Adrenal gland (tissue), 9 donors: ENCODE measurements at regions not wholly inside any gene's neighbourhood (a gene's known extent, or its start where the extent isn't known, plus 50 kb on each side); places are given as distances from the start of the nearest gene placed in this dataset.
"Not testable (repeated sequence)": the region's sequence is repeated elsewhere in the genome, so short reads cannot be mapped to it uniquely, and the experiment has no call there.

Source experiments
- DNase-seq, 7 donors: peaks; one replicate each; pipeline ENCODE4 v3.0.0-alpha.2; 2019 to 2020
- H3K27ac ChIP-seq, 5 donors: fragments of 200-600 bp; sonication (generic) in 4 of 5; 1 replicate in 3 of 5; 2 replicates in 2 of 5; pipeline versions ENCODE4 v1.5.1 to v1.8.0; 2016 to 2020; ENCODE audit warnings: mild to moderate bottlenecking in 1 of 5
- H3K27me3 ChIP-seq: fragments of 200-600 bp; 2 replicates; pipeline ENCODE4 v1.8.0; 2021
- H3K36me3 ChIP-seq, 2 donors: fragments of 200-600 bp; replicated peaks in 1 of 2; 1 replicate in 1 of 2; 2 replicates in 1 of 2; pipeline versions ENCODE4 v1.5.1 to v1.8.0; 2018 to 2022
- H3K4me1 ChIP-seq, 2 donors: fragments of 200-600 bp; replicated peaks in 1 of 2; 1 replicate in 1 of 2; 2 replicates in 1 of 2; pipeline versions ENCODE4 v1.5.1 to v1.8.0; 2018 to 2021
- H3K4me3 ChIP-seq, 4 donors: fragments of 200-600 bp; sonication (generic) in 3 of 4; one replicate each; pipeline ENCODE4 v1.5.1; 2016 to 2018
- H3K9me3 ChIP-seq, 3 donors: fragments of 200-600 bp; sonication (generic) in 1 of 3; replicated peaks in 1 of 3; 1 replicate in 2 of 3; 2 replicates in 1 of 3; pipeline versions ENCODE4 v1.5.1 to v1.8.0; 2016 to 2021
- CTCF ChIP-seq, 6 experiments: fragments of 450-650 bp in 4 of 6; fragments of 200-600 bp in 2 of 6; sonication (generic) in 1 of 6; IDR thresholded peaks; 1 replicate in 5 of 6; 2 replicates in 1 of 6; pipeline versions ENCODE4 v1.5.1 to v1.8.0; 2016 to 2021; ENCODE audit warnings: antibody characterized with exemption in 6 of 6, mild to moderate bottlenecking in 2 of 6, moderate library complexity in 1 of 6
- POLR2A ChIP-seq, 2 donors: fragments of 450-650 bp; IDR thresholded peaks; one replicate each; pipeline ENCODE4 v1.6.1; 2017; ENCODE audit warnings: antibody characterized with exemption in 2 of 2, mild to moderate bottlenecking in 2 of 2, moderate library complexity in 1 of 2
- WGBS, 4 donors: extraction: QIAGEN DNeasy Blood & Tissue Kit in 2 of 4; methylation state at CpG; one replicate each; pipeline versions ENCODE4 v1.1.5 to v1.1.7; 2013 to 2017; 5-methylcytosine and 5-hydroxymethylcytosine counted together
- intact Hi-C, 2 donors: fragments of 100-400 bp; cut with DNase I; formaldehyde crosslinking; loops; one replicate each; pipeline versions ENCODE4 v1.14.1 to v1.15.0; 2022 to 2023
- donor health status: healthy with polysubstance abuse.
- donor health status: Bipolar disorder and iron deficiency.
- donor health status: DM: yes; HTN: yes; CAD: no.
- donor health status: DM: no; HTN: no; CAD: no.
- donor health status: DM: no; HTN: no; CAD: no.

- no peak for DNase-seq
- WGBS, 4 donors: 45 to 68% methylated on average over 26 to 31 of the region's 31 CpGs; no CpG with 5 or more reads in 2 of the 4 donors
- Histone ChIP-seq H3K36me3 (no peaks in the 10 kb centered on the region), H3K4me1 (no peaks in the 10 kb centered on the region), H3K27ac (no peak overlapping the region), H3K9me3 (no peaks in the 10 kb centered on the region), H3K4me3 (no peak overlapping the region), H3K27me3 (no peaks in the 10 kb centered on the region)
- intact Hi-C loops: no loop called here
- no peak for TF ChIP-seq POLR2A (IDR thresholded peaks at IDR 0.05)
- TF ChIP-seq CTCF (IDR thresholded peaks at IDR 0.05): no peak
Measured at GRCh38 chrY:19541475-19542306, 202.8 kb downstream of the KDM5D start.

GRCh38 chrY:19535697-19536096 is 208.8 kb downstream of the KDM5D start:
- WGBS, 4 donors: 89 to 100% methylated on average over 4 to 14 of the region's 14 CpGs; no CpG with 5 or more reads in 2 of the 4 donors
- intact Hi-C loops: not testable (repeated sequence)

GRCh38 chrY:19521976-19522375 is 222.6 kb downstream of the KDM5D start:
- DNase-seq: no peak
- intact Hi-C loops: no loop called here
- Histone ChIP-seq H3K27ac (no peak overlapping the region), H3K4me3 (no peak overlapping the region), H3K27me3 (no peaks in the 10 kb centered on the region), H3K36me3 (no peaks in the 10 kb centered on the region), H3K4me1 (no peaks in the 10 kb centered on the region), H3K9me3 (no peaks in the 10 kb centered on the region)
- no peak for TF ChIP-seq CTCF (IDR thresholded peaks at IDR 0.05)
- no peak for TF ChIP-seq POLR2A (IDR thresholded peaks at IDR 0.05)

More at GRCh38 chrY:19535697-19536096, 208.8 kb downstream of the KDM5D start:
- not testable (repeated sequence) for H3K4me3 ChIP-seq, H3K9me3 ChIP-seq, H3K27ac ChIP-seq, H3K27me3 ChIP-seq, H3K36me3 ChIP-seq, DNase-seq, H3K4me1 ChIP-seq

- no peak for DNase-seq
- 29 to 49% methylated on average over 15 of the region's 15 CpGs; no CpG with 5 or more reads in 2 of the 4 donors for WGBS, 4 donors
Measured at GRCh38 chrY:19503092-19503449, 241.5 kb downstream of the KDM5D start.

More at GRCh38 chrY:19503092-19503449, 241.5 kb downstream of the KDM5D start:
- no peaks in the 10 kb centered on the region for H3K4me1 ChIP-seq
- TF ChIP-seq POLR2A (IDR thresholded peaks at IDR 0.05) (no peak), CTCF (IDR thresholded peaks at IDR 0.05) (no peak)
- no peak overlapping the region for H3K4me3 ChIP-seq
- intact Hi-C loops: no loop called here
- H3K36me3 ChIP-seq: no peaks in the 10 kb centered on the region
- H3K27ac ChIP-seq: no peak overlapping the region
- H3K27me3 ChIP-seq: no peaks in the 10 kb centered on the region
- no peaks in the 10 kb centered on the region for H3K9me3 ChIP-seq
